ENCODE measurements at regions not wholly inside any gene's neighbourhood (a gene's known extent, or its start where the extent isn't known, plus 50 kb on each side); places are given as distances from the start of the nearest gene placed in this dataset.

- no peak for TF ChIP-seq CTCF (IDR thresholded peaks at IDR 0.05)
- TF ChIP-seq POLR2A (IDR thresholded peaks at IDR 0.05) = no peak
These were observed 103.9 kb upstream of the COL24A1 start for GRCh38 chr1:86260476-86260875.
